ENCODE measurements at regions not wholly inside any gene's neighbourhood (a gene's known extent, or its start where the extent isn't known, plus 50 kb on each side); places are given as distances from the start of the nearest gene placed in this dataset.

- DNase-seq (ENCODE audit: low read depth): no peak
- H3K4me3 ChIP-seq (ENCODE audit: low read length): no peak overlapping the region
- TF ChIP-seq CTCF (conservative IDR thresholded peaks at IDR 0.05; ENCODE audit: low read depth, low read length): no peak
Observed at GRCh38 chr7:137160236-137160635, 183.3 kb downstream of the PTN start.

- TF ChIP-seq CTCF (conservative IDR thresholded peaks at IDR 0.05; ENCODE audit: low read depth, low read length): no peak
- no peak overlapping the region for H3K4me3 ChIP-seq (ENCODE audit: low read length)
- DNase-seq (ENCODE audit: low read depth): no peak
Observed at GRCh38 chr7:137157256-137157655, 186.3 kb downstream of the PTN start.

GRCh38 chr7:137151690-137152052 is 191.9 kb downstream of the PTN start:
- no peak for DNase-seq (ENCODE audit: low read depth)
- no peak for TF ChIP-seq CTCF (conservative IDR thresholded peaks at IDR 0.05; ENCODE audit: low read depth, low read length)
- H3K4me3 ChIP-seq (ENCODE audit: low read length): no peak overlapping the region

GRCh38 chr7:137151041-137151689 is 192.4 kb downstream of the PTN start:
- no peak overlapping the region for H3K4me3 ChIP-seq (ENCODE audit: low read length)
- no peak for TF ChIP-seq CTCF (conservative IDR thresholded peaks at IDR 0.05; ENCODE audit: low read depth, low read length)
- no peak for DNase-seq (ENCODE audit: low read depth)

GRCh38 chr7:137147338-137147720 is 196.2 kb downstream of the PTN start:
- TF ChIP-seq CTCF (conservative IDR thresholded peaks at IDR 0.05; ENCODE audit: low read depth, low read length): no peak
- DNase-seq (ENCODE audit: low read depth): no peak
- no peak overlapping the region for H3K4me3 ChIP-seq (ENCODE audit: low read length)

GRCh38 chr7:137146552-137147337 is 196.8 kb downstream of the PTN start:
- H3K4me3 ChIP-seq (ENCODE audit: low read length): peak overlapping the region; percentile 11
- no peak for TF ChIP-seq CTCF (conservative IDR thresholded peaks at IDR 0.05; ENCODE audit: low read depth, low read length)
- peak; percentile 51 for DNase-seq (ENCODE audit: low read depth)

GRCh38 chr7:137146012-137146455 is 197.5 kb downstream of the PTN start:
- DNase-seq (ENCODE audit: low read depth): peak; percentile 74
- no peak overlapping the region for H3K4me3 ChIP-seq (ENCODE audit: low read length)
- no peak for TF ChIP-seq CTCF (conservative IDR thresholded peaks at IDR 0.05; ENCODE audit: low read depth, low read length)

Data from retinal pigment epithelial cell (primary cell).